H1 (cell line): ENCODE measurements at regions not wholly inside any gene's neighbourhood (a gene's known extent, or its start where the extent isn't known, plus 50 kb on each side); places are given as distances from the start of the nearest gene placed in this dataset.

Experiments
- CTCF ChIA-PET: fragments of 300-600 bp; sonication (Branson Sonifier 250); formaldehyde crosslinking; loops from one replicate; lab custom pipeline; 2021; ENCODE audit not compliant: partially characterized antibody; lab: Charles Lee
- POLR2A ChIA-PET: fragments of 300-600 bp; sonication (Branson Sonifier 250); formaldehyde crosslinking; loops from one replicate; lab custom pipeline; 2021; ENCODE audit warnings: inconsistent platforms; ENCODE audit not compliant: partially characterized antibody; lab: Charles Lee
- DNase-seq, 2 experiments: peaks; one replicate each; pipeline versions ENCODE4 v3.0.0 to v3.0.0-alpha.2; 2010 to 2022; ENCODE audit warnings: low spot score in 2 of 2, low read depth in 1 of 2, mixed read lengths in 1 of 2
- FAIRE-seq: peaks from 2 replicates; lab custom pipeline; 2011; peaks lifted over from hg19 to GRCh38; lab: Jason Lieb, UNC
- H2AFZ ChIP-seq: 2 replicates; pipeline ENCODE4 v1.8.1; 2012; ENCODE audit warnings: low read length, inconsistent platforms
- H2AK5ac ChIP-seq: 2 replicates; pipeline ENCODE4 v1.6.1; 2013; ENCODE audit warnings: low read depth, low read length
- H2BK120ac ChIP-seq: replicated peaks from 2 replicates; pipeline ENCODE3; 2013; ENCODE audit warnings: low read depth, low read length, inconsistent platforms
- H2BK12ac ChIP-seq: 2 replicates; pipeline ENCODE4 v1.6.1; 2013; ENCODE audit warnings: low read depth, low read length
- H2BK15ac ChIP-seq: 2 replicates; pipeline ENCODE4 v1.6.1; 2013; ENCODE audit warnings: low read length
- H2BK20ac ChIP-seq: 2 replicates; pipeline ENCODE4 v1.6.1; 2013; ENCODE audit warnings: low read length
- H2BK5ac ChIP-seq: 2 replicates; pipeline ENCODE4 v1.6.1; 2013; ENCODE audit warnings: low read depth, low read length
- H3K14ac ChIP-seq: 2 replicates; pipeline ENCODE4 v1.6.1; 2013; ENCODE audit warnings: inconsistent platforms; ENCODE audit not compliant: insufficient read length
- H3K18ac ChIP-seq: 2 replicates; pipeline ENCODE4 v1.6.1; 2013; ENCODE audit warnings: low read length; ENCODE audit errors: extremely low read depth
- H3K23ac ChIP-seq: 2 replicates; pipeline ENCODE4 v1.6.1; 2013; ENCODE audit warnings: inconsistent platforms; ENCODE audit not compliant: insufficient read length
- H3K23me2 ChIP-seq: 2 replicates; pipeline ENCODE4 v1.6.1; 2013; ENCODE audit warnings: low read depth, low read length
- H3K27ac ChIP-seq: 2 replicates; pipeline ENCODE4 v1.6.1; 2011; ENCODE audit warnings: low read depth, low read length, inconsistent platforms
- H3K27me3 ChIP-seq, 4 experiments: replicated peaks in 1 of 4; 1 replicate in 1 of 4; 2 replicates in 3 of 4; pipeline versions ENCODE4 v1.6.1 to v1.8.1; 2011 to 2013; ENCODE audit warnings: low read length in 3 of 4, mild to moderate bottlenecking in 3 of 4, inconsistent platforms in 2 of 4, mixed read lengths in 2 of 4, moderate library complexity in 1 of 4; ENCODE audit not compliant: control insufficient read depth in 3 of 4, insufficient read depth in 3 of 4; ENCODE audit errors: extremely low read depth in 1 of 4
- H3K36me3 ChIP-seq, 4 experiments: 2 replicates each; pipeline versions ENCODE4 v1.6.1 to v1.8.1; 2011 to 2013; ENCODE audit warnings: mild to moderate bottlenecking in 4 of 4, low read length in 3 of 4, moderate library complexity in 2 of 4, control low read depth in 1 of 4, inconsistent platforms in 1 of 4; ENCODE audit not compliant: insufficient read depth in 4 of 4, control insufficient read depth in 2 of 4
- H3K4ac ChIP-seq: replicated peaks from 2 replicates; pipeline ENCODE3; 2013; ENCODE audit warnings: low read length, low read depth, mixed read lengths, inconsistent platforms; ENCODE audit not compliant: insufficient read length
- H3K4me1 ChIP-seq, 4 experiments: replicated peaks in 1 of 4; 1 replicate in 1 of 4; 2 replicates in 3 of 4; pipeline versions ENCODE4 v1.6.1 to v1.8.1; 2011 to 2013; ENCODE audit warnings: low read length in 3 of 4, inconsistent platforms in 2 of 4, mixed read lengths in 1 of 4; ENCODE audit not compliant: insufficient read depth in 4 of 4, control insufficient read depth in 3 of 4
- H3K4me2 ChIP-seq, 2 experiments: 2 replicates each; pipeline versions ENCODE4 v1.6.1 to v1.8.1; 2011 to 2013; ENCODE audit warnings: low read depth in 2 of 2, low read length in 2 of 2, control low read depth in 1 of 2, inconsistent platforms in 1 of 2, mild to moderate bottlenecking in 1 of 2; ENCODE audit not compliant: insufficient read depth in 1 of 2
- H3K4me3 ChIP-seq, 4 experiments: fragments of 200-600, 300-600 bp in 1 of 4; sonication (generic), shearing (Covaris generic), sonication (Bioruptor Twin) in 1 of 4; 2 replicates each; pipeline versions ENCODE4 v1.5.1 to v1.8.1; 2011 to 2016; ENCODE audit warnings: low read length in 4 of 4, low read depth in 3 of 4, control low read depth in 2 of 4, inconsistent platforms in 2 of 4, mild to moderate bottlenecking in 2 of 4, mixed read lengths in 1 of 4, moderate library complexity in 1 of 4; ENCODE audit not compliant: insufficient read depth in 2 of 4; ENCODE audit errors: extremely low read depth in 1 of 4
- H3K56ac ChIP-seq: replicated peaks from 2 replicates; pipeline ENCODE3; 2013; ENCODE audit warnings: low read depth, mild to moderate bottlenecking, mixed read lengths, low read length, inconsistent platforms; ENCODE audit not compliant: insufficient read length
- H3K79me1 ChIP-seq: 2 replicates; pipeline ENCODE4 v1.6.1; 2013; ENCODE audit warnings: low read depth, low read length, control low read depth
- H3K79me2 ChIP-seq, 2 experiments: 2 replicates each; pipeline versions ENCODE4 v1.6.1 to v1.8.1; 2012 to 2013; ENCODE audit warnings: low read length in 2 of 2, mild to moderate bottlenecking in 2 of 2, inconsistent platforms in 1 of 2; ENCODE audit not compliant: insufficient read depth in 2 of 2, control insufficient read depth in 1 of 2
- H3K9ac ChIP-seq, 4 experiments: replicated peaks in 1 of 4; 1 replicate in 1 of 4; 2 replicates in 3 of 4; pipeline versions ENCODE4 v1.6.1 to v1.8.1; 2011 to 2013; ENCODE audit warnings: low read depth in 3 of 4, low read length in 3 of 4, control low read depth in 2 of 4, mild to moderate bottlenecking in 2 of 4, moderate library complexity in 2 of 4, inconsistent platforms in 1 of 4; ENCODE audit errors: extremely low read depth in 1 of 4
- H3K9me3 ChIP-seq, 2 experiments: 2 replicates each; pipeline versions ENCODE4 v1.6.1 to v1.8.1; 2012 to 2013; ENCODE audit warnings: mild to moderate bottlenecking in 2 of 2, moderate library complexity in 2 of 2, control low read depth in 1 of 2, inconsistent platforms in 1 of 2, low read depth in 1 of 2, low read length in 1 of 2, mixed read lengths in 1 of 2; ENCODE audit not compliant: insufficient read depth in 2 of 2
- H4K20me1 ChIP-seq, 2 experiments: replicated peaks in 1 of 2; 2 replicates each; pipeline versions ENCODE3 to v1.8.1; 2011 to 2013; ENCODE audit warnings: inconsistent platforms in 2 of 2, low read length in 2 of 2, mild to moderate bottlenecking in 1 of 2; ENCODE audit not compliant: insufficient read depth in 2 of 2, control insufficient read depth in 1 of 2
- H4K5ac ChIP-seq: 2 replicates; pipeline ENCODE4 v1.6.1; 2013; ENCODE audit warnings: low read length, low read depth, mixed read lengths, inconsistent platforms; ENCODE audit not compliant: insufficient read length
- H4K8ac ChIP-seq: 2 replicates; pipeline ENCODE4 v1.8.0; 2013; ENCODE audit warnings: mild to moderate bottlenecking, moderate library complexity, low read length, inconsistent platforms; ENCODE audit not compliant: insufficient read depth; ENCODE audit errors: extremely low read depth
- H4K91ac ChIP-seq: replicated peaks from 2 replicates; pipeline ENCODE3; 2013; ENCODE audit warnings: low read length, mixed read lengths, inconsistent platforms; ENCODE audit not compliant: insufficient read length
- SRF ChIP-seq: IDR thresholded peaks from 2 replicates; pipeline ENCODE4 v1.6.1; 2011; ENCODE audit warnings: mild to moderate bottlenecking, low read depth, low read length, moderate library complexity
- WGBS, 2 experiments: shearing (Covaris generic) in 1 of 2; methylation state at CpG; one replicate each; pipeline versions ENCODE4 v1.1.6 to v1.1.7; 2013 to 2015; ENCODE audit warnings: low lambda C conversion rate in 2 of 2, mixed read lengths in 2 of 2, inconsistent platforms in 1 of 2, low coverage in 1 of 2, missing lambda C conversion rate in 1 of 2; ENCODE audit not compliant: insufficient replicate concordance in 2 of 2, insufficient coverage in 1 of 2, insufficient read length in 1 of 2; ENCODE audit errors: extremely low coverage in 1 of 2, missing lambda C conversion rate in 1 of 2; 5-methylcytosine and 5-hydroxymethylcytosine counted together

DNA sequence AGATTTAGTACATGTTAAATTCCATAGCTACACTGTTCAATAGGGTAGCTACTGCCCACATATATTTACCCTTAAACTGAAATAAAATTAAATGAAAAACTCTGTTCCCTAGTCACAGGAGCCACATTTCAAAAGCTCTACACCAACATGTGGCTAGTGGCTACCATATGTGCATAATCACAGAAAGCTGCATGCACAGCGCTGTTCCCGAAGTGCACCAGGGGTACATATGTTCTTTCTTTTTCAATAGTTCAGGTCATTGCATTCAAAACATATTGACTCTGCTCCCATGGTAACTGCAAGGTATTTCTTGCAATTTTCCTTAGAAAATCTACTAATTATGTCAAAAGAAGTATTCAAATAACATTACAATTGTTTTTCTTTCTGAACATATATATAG lies 591.2 kb downstream of the PDHA2 start:
- Histone ChIP-seq H3K4me2 (no peak overlapping the region), H3K4ac (no peak overlapping the region), H3K23ac (no peak overlapping the region), H3K9ac (no peak overlapping the region), H4K8ac (no peak overlapping the region), H2BK15ac (no peak overlapping the region), H2BK5ac (no peak overlapping the region), H3K23me2 (no peaks in the 10 kb centered on the region; the same call in 1 of the 2 replicates), H4K5ac (no peak overlapping the region), H3K27ac (no peak overlapping the region), H2AFZ (no peak overlapping the region), H3K4me1 (no peaks in the 10 kb centered on the region), H4K20me1 (no peaks in the 10 kb centered on the region), H3K56ac (no peak overlapping the region), H2AK5ac (no peak overlapping the region), H3K79me1 (no peaks in the 10 kb centered on the region), H4K91ac (no peak overlapping the region), H2BK120ac (no peak overlapping the region), H3K79me2 (no peaks in the 10 kb centered on the region), H3K9me3 (no peaks in the 10 kb centered on the region), H2BK12ac (no peak overlapping the region), H3K4me3 (no peak overlapping the region), H2BK20ac (no peak overlapping the region), H3K36me3 (no peaks in the 10 kb centered on the region), H3K27me3 (no peaks in the 10 kb centered on the region), H3K18ac (no peak overlapping the region), H3K14ac (no peak overlapping the region)
- WGBS, 2 experiments, result 97% methylated on average over 2 of the region's 2 CpGs; no CpG with 5 or more reads in 1 of the 2 experiments
- ChIA-PET POLR2A (interaction anchor here (0.7 kb wide), 1 partner anchor 105 kb away, joined by 3 read pairs; no protein-coding TSS in a partner anchor), CTCF (interaction anchor here (0.7 to 0.9 kb wide), 2 partner anchors 18 to 114 kb away, joined by 3 to 4 read pairs; no protein-coding TSS in a partner anchor)
- DNase-seq (no peak), FAIRE-seq (no peak)
- no peak for TF ChIP-seq SRF
